ENCODE measurements at regions not wholly inside any gene's neighbourhood (a gene's known extent, or its start where the extent isn't known, plus 50 kb on each side); places are given as distances from the start of the nearest gene placed in this dataset.

- H3K27me3 ChIP-seq (ENCODE audit: control insufficient read depth in 3 of 3, insufficient read depth in 3 of 3, low read length in 3 of 3), result no peaks in the 10 kb centered on the region
- DNase-seq, result no peak
- no peaks in the 10 kb centered on the region for H3K36me3 ChIP-seq (ENCODE audit: control insufficient read depth in 3 of 3, insufficient read depth in 2 of 3, low read depth in 1 of 3, low read length in 3 of 3)
- FAIRE-seq, result no peak
- no peak overlapping the region for H3K27ac ChIP-seq (ENCODE audit: low read depth in 1 of 3, low read length in 2 of 3)
- H3K9me3 ChIP-seq (ENCODE audit: control insufficient read depth in 2 of 2, insufficient read depth in 1 of 2, low read depth in 1 of 2, low read length in 1 of 2), result peaks cover 0 to 19% of the 10 kb centered on the region in 2 donors
- no peak overlapping the region for H3K4me3 ChIP-seq (ENCODE audit: low read depth in 1 of 3, low read length in 3 of 3)
- WGBS, 3 donors, result 81 to 83% (median 81%) methylated on average over 8 of the region's 8 CpGs
- no peaks in the 10 kb centered on the region for H3K4me1 ChIP-seq (ENCODE audit: control insufficient read depth in 3 of 3, insufficient read depth in 2 of 3, low read depth in 1 of 3, low read length in 2 of 3)
These were observed 319.1 kb downstream of the RAPGEF2 start for GRCh38 chr4:159422019-159422418.

- H3K4me1 ChIP-seq (ENCODE audit: control insufficient read depth in 3 of 3, insufficient read depth in 2 of 3, low read depth in 1 of 3, low read length in 2 of 3), result no peaks in the 10 kb centered on the region
- no peaks in the 10 kb centered on the region for H3K36me3 ChIP-seq (ENCODE audit: control insufficient read depth in 3 of 3, insufficient read depth in 2 of 3, low read depth in 1 of 3, low read length in 3 of 3)
- H3K9me3 ChIP-seq (ENCODE audit: control insufficient read depth in 2 of 2, insufficient read depth in 1 of 2, low read depth in 1 of 2, low read length in 1 of 2), result peaks cover 0 to 18% of the 10 kb centered on the region in 2 donors
- WGBS, 3 donors, result 75 to 92% (median 88%) methylated on average over 1 of the region's 1 CpG
- DNase-seq (no peak), FAIRE-seq (no peak)
- H3K4me3 ChIP-seq (ENCODE audit: low read depth in 1 of 3, low read length in 3 of 3), result no peak overlapping the region
- no peak overlapping the region for H3K27ac ChIP-seq (ENCODE audit: low read depth in 1 of 3, low read length in 2 of 3)
- no peaks in the 10 kb centered on the region for H3K27me3 ChIP-seq (ENCODE audit: control insufficient read depth in 3 of 3, insufficient read depth in 3 of 3, low read length in 3 of 3)
These were observed 319.7 kb downstream of the RAPGEF2 start for GRCh38 chr4:159422626-159423025.

- 67 to 76% (median 69%) methylated on average over 4 of the region's 4 CpGs for WGBS, 3 donors
- peaks cover 0 to 3% of the 10 kb centered on the region in 2 donors for H3K9me3 ChIP-seq (ENCODE audit: control insufficient read depth in 2 of 2, insufficient read depth in 1 of 2, low read depth in 1 of 2, low read length in 1 of 2)
- H3K4me1 ChIP-seq (ENCODE audit: control insufficient read depth in 3 of 3, insufficient read depth in 2 of 3, low read depth in 1 of 3, low read length in 2 of 3), result no peaks in the 10 kb centered on the region
- H3K36me3 ChIP-seq (ENCODE audit: control insufficient read depth in 3 of 3, insufficient read depth in 2 of 3, low read depth in 1 of 3, low read length in 3 of 3), result no peaks in the 10 kb centered on the region
- no peak overlapping the region for H3K27ac ChIP-seq (ENCODE audit: low read depth in 1 of 3, low read length in 2 of 3)
- H3K4me3 ChIP-seq (ENCODE audit: low read depth in 1 of 3, low read length in 3 of 3), result no peak overlapping the region
- DNase-seq (no peak), FAIRE-seq (no peak)
- H3K27me3 ChIP-seq (ENCODE audit: control insufficient read depth in 3 of 3, insufficient read depth in 3 of 3, low read length in 3 of 3), result peaks cover 0 to 2% (median 0%) of the 10 kb centered on the region in 3 donors
These were observed 322.9 kb downstream of the RAPGEF2 start for GRCh38 chr4:159425737-159426305.

GRCh38 chr4:159428293-159428692 lies 325.4 kb downstream of the RAPGEF2 start:
- H3K36me3 ChIP-seq (ENCODE audit: control insufficient read depth in 3 of 3, insufficient read depth in 2 of 3, low read depth in 1 of 3, low read length in 3 of 3), result no peaks in the 10 kb centered on the region
- no peak for FAIRE-seq
- H3K4me1 ChIP-seq (ENCODE audit: control insufficient read depth in 3 of 3, insufficient read depth in 2 of 3, low read depth in 1 of 3, low read length in 2 of 3), result no peaks in the 10 kb centered on the region
- no peak for DNase-seq
- no peaks in the 10 kb centered on the region for H3K9me3 ChIP-seq (ENCODE audit: control insufficient read depth in 2 of 2, insufficient read depth in 1 of 2, low read depth in 1 of 2, low read length in 1 of 2)
- no peak overlapping the region for H3K27ac ChIP-seq (ENCODE audit: low read depth in 1 of 3, low read length in 2 of 3)
- no peak overlapping the region for H3K4me3 ChIP-seq (ENCODE audit: low read depth in 1 of 3, low read length in 3 of 3)
- H3K27me3 ChIP-seq (ENCODE audit: control insufficient read depth in 3 of 3, insufficient read depth in 3 of 3, low read length in 3 of 3), result peaks cover 0 to 2% (median 0%) of the 10 kb centered on the region in 3 donors
- 91 to 93% (median 92%) methylated on average over 5 of the region's 5 CpGs for WGBS, 3 donors

DNA sequence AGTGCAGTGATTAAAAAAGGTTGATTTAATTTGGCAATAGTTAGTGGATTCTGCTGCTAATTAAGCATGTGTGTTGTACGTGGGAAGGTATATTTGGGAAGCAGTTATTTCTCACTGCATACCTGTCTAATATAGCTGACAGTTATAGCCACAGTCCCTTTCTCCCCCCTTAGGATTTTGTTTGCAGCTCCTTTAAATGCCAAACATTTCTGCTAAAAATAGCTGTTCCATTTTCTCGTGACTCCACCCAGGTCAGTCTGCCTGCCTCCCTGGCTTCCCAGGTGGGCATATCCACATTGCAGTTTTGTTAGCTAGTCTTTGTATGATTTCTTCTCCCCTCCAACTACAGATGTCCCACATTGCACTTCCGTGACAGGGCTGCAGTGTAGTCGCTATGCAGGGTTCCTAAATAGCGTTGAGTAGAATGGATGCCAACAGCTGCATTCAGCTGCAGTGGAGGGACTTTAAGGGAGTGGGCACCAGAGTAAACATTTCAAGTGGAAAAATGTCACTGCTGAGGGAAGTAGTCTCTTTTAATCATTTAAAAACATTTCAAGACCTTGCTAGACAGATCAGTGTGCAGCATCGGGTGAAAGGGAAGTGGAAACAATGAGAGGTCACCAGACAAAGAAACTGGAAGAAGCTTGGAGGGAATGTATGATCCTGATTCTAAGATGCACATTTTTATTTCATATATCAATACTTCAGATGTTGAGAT lies 326.3 kb downstream of the RAPGEF2 start:
- H3K9me3 ChIP-seq (ENCODE audit: control insufficient read depth in 2 of 2, insufficient read depth in 1 of 2, low read depth in 1 of 2, low read length in 1 of 2), result no peaks in the 10 kb centered on the region
- H3K27ac ChIP-seq (ENCODE audit: low read depth in 1 of 3, low read length in 2 of 3), result no peak overlapping the region
- FAIRE-seq (no peak), DNase-seq (no peak)
- H3K4me1 ChIP-seq (ENCODE audit: control insufficient read depth in 3 of 3, insufficient read depth in 2 of 3, low read depth in 1 of 3, low read length in 2 of 3), result no peaks in the 10 kb centered on the region
- peaks cover 0 to 2% (median 0%) of the 10 kb centered on the region in 3 donors for H3K27me3 ChIP-seq (ENCODE audit: control insufficient read depth in 3 of 3, insufficient read depth in 3 of 3, low read length in 3 of 3)
- 39 to 48% (median 44%) methylated on average over 6 of the region's 6 CpGs for WGBS, 3 donors
- H3K36me3 ChIP-seq (ENCODE audit: control insufficient read depth in 3 of 3, insufficient read depth in 2 of 3, low read depth in 1 of 3, low read length in 3 of 3), result no peaks in the 10 kb centered on the region
- no peak overlapping the region for H3K4me3 ChIP-seq (ENCODE audit: low read depth in 1 of 3, low read length in 3 of 3)

DNA sequence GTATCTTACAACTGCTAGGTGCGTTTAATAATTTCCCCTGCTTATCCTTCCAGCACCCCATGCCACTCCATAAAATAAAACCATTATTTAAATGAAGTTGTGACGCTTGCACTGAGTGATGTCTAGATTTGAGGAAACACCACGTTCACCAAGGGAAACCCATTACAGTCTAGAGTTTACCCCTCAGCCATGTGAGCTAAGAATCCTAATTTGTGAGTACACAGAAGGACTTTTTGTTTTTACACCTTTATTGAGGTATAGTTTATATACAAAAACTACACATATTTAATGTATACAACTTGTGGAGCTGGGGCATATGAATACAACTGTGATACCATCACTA lies 326.8 kb downstream of the RAPGEF2 start:
- DNase-seq (no peak), FAIRE-seq (no peak)
- 45 to 71% (median 45%) methylated on average over 3 of the region's 3 CpGs for WGBS, 3 donors
- Histone ChIP-seq H3K36me3 (ENCODE audit: control insufficient read depth in 3 of 3, insufficient read depth in 2 of 3, low read depth in 1 of 3, low read length in 3 of 3) (no peaks in the 10 kb centered on the region), H3K27me3 (ENCODE audit: control insufficient read depth in 3 of 3, insufficient read depth in 3 of 3, low read length in 3 of 3) (peaks cover 0 to 2% (median 0%) of the 10 kb centered on the region in 3 donors), H3K9me3 (ENCODE audit: control insufficient read depth in 2 of 2, insufficient read depth in 1 of 2, low read depth in 1 of 2, low read length in 1 of 2) (no peaks in the 10 kb centered on the region), H3K27ac (ENCODE audit: low read depth in 1 of 3, low read length in 2 of 3) (no peak overlapping the region), H3K4me1 (ENCODE audit: control insufficient read depth in 3 of 3, insufficient read depth in 2 of 3, low read depth in 1 of 3, low read length in 2 of 3) (no peaks in the 10 kb centered on the region), H3K4me3 (ENCODE audit: low read depth in 1 of 3, low read length in 3 of 3) (no peak overlapping the region)

GRCh38 chr4:159430896-159431295 lies 328.0 kb downstream of the RAPGEF2 start:
- FAIRE-seq, result no peak
- Histone ChIP-seq H3K27me3 (ENCODE audit: control insufficient read depth in 3 of 3, insufficient read depth in 3 of 3, low read length in 3 of 3) (peaks cover 0 to 2% (median 0%) of the 10 kb centered on the region in 3 donors), H3K4me3 (ENCODE audit: low read depth in 1 of 3, low read length in 3 of 3) (no peak overlapping the region), H3K36me3 (ENCODE audit: control insufficient read depth in 3 of 3, insufficient read depth in 2 of 3, low read depth in 1 of 3, low read length in 3 of 3) (no peaks in the 10 kb centered on the region), H3K9me3 (ENCODE audit: control insufficient read depth in 2 of 2, insufficient read depth in 1 of 2, low read depth in 1 of 2, low read length in 1 of 2) (no peaks in the 10 kb centered on the region), H3K27ac (ENCODE audit: low read depth in 1 of 3, low read length in 2 of 3) (no peak overlapping the region), H3K4me1 (ENCODE audit: control insufficient read depth in 3 of 3, insufficient read depth in 2 of 3, low read depth in 1 of 3, low read length in 2 of 3) (no peaks in the 10 kb centered on the region)
- WGBS, 3 donors, result 84 to 89% (median 87%) methylated on average over 5 of the region's 5 CpGs
- no peak for DNase-seq

GRCh38 chr4:159432436-159432835 lies 329.6 kb downstream of the RAPGEF2 start:
- H3K27me3 ChIP-seq (ENCODE audit: control insufficient read depth in 3 of 3, insufficient read depth in 3 of 3, low read length in 3 of 3), result peaks cover 0 to 2% (median 0%) of the 10 kb centered on the region in 3 donors
- WGBS, 3 donors, result 52 to 62% (median 57%) methylated on average over 3 of the region's 3 CpGs
- no peaks in the 10 kb centered on the region for H3K36me3 ChIP-seq (ENCODE audit: control insufficient read depth in 3 of 3, insufficient read depth in 2 of 3, low read depth in 1 of 3, low read length in 3 of 3)
- H3K9me3 ChIP-seq (ENCODE audit: control insufficient read depth in 2 of 2, insufficient read depth in 1 of 2, low read depth in 1 of 2, low read length in 1 of 2), result no peaks in the 10 kb centered on the region
- DNase-seq, result no peak
- H3K27ac ChIP-seq (ENCODE audit: low read depth in 1 of 3, low read length in 2 of 3), result no peak overlapping the region
- no peaks in the 10 kb centered on the region for H3K4me1 ChIP-seq (ENCODE audit: control insufficient read depth in 3 of 3, insufficient read depth in 2 of 3, low read depth in 1 of 3, low read length in 2 of 3)
- no peak overlapping the region for H3K4me3 ChIP-seq (ENCODE audit: low read depth in 1 of 3, low read length in 3 of 3)
- no peak for FAIRE-seq

- no peak for DNase-seq
- no peaks in the 10 kb centered on the region for H3K4me1 ChIP-seq (ENCODE audit: control insufficient read depth in 3 of 3, insufficient read depth in 2 of 3, low read depth in 1 of 3, low read length in 2 of 3)
- no peak for FAIRE-seq
- H3K27ac ChIP-seq (ENCODE audit: low read depth in 1 of 3, low read length in 2 of 3), result no peak overlapping the region
- no peaks in the 10 kb centered on the region for H3K9me3 ChIP-seq (ENCODE audit: control insufficient read depth in 2 of 2, insufficient read depth in 1 of 2, low read depth in 1 of 2, low read length in 1 of 2)
- H3K27me3 ChIP-seq (ENCODE audit: control insufficient read depth in 3 of 3, insufficient read depth in 3 of 3, low read length in 3 of 3), result peaks cover 0 to 2% (median 0%) of the 10 kb centered on the region in 3 donors
- WGBS, 3 donors, result 63 to 79% (median 78%) methylated on average over 3 of the region's 3 CpGs
- H3K36me3 ChIP-seq (ENCODE audit: control insufficient read depth in 3 of 3, insufficient read depth in 2 of 3, low read depth in 1 of 3, low read length in 3 of 3), result no peaks in the 10 kb centered on the region
- H3K4me3 ChIP-seq (ENCODE audit: low read depth in 1 of 3, low read length in 3 of 3), result no peak overlapping the region
These were observed 330.5 kb downstream of the RAPGEF2 start for GRCh38 chr4:159433337-159433736.
